PC-9 (cell line): ENCODE measurements at regions not wholly inside any gene's neighbourhood (a gene's known extent, or its start where the extent isn't known, plus 50 kb on each side); places are given as distances from the start of the nearest gene placed in this dataset.

ENCODE experiments used
- BruUV-seq: library from RNA; stranded (reverse); fragments of 400-500 nt; replicated peaks from 2 replicates; lab custom pipeline; 2021; lab: Mats Ljungman, UMichigan
- CTCF ChIA-PET: fragments of 300-600 bp; sonication (Branson Sonifier 250); formaldehyde crosslinking; loops from one replicate; lab custom pipeline; 2022; ENCODE audit warnings: antibody characterized with exemption; lab: Charles Lee
- POLR2A ChIA-PET: fragments of 300-600 bp; sonication (Branson Sonifier 250); formaldehyde crosslinking; loops from one replicate; lab custom pipeline; 2022; ENCODE audit warnings: antibody characterized with exemption; ENCODE audit not compliant: unreplicated experiment; lab: Charles Lee
- DNase-seq, 2 experiments: peaks; one replicate each; pipeline versions ENCODE4 v3.0.0 to v3.0.0-alpha.2; 2015 to 2022; ENCODE audit warnings: mixed read lengths in 1 of 2
- H2AFZ ChIP-seq: fragments of 200-600 bp; sonication (generic); 2 replicates; pipeline ENCODE4 v1.8.1; 2017; ENCODE audit warnings: antibody characterized with exemption
- H3F3A ChIP-seq: fragments of 200-600 bp; sonication (generic); 2 replicates; pipeline ENCODE4 v1.8.1; 2017; ENCODE audit warnings: antibody characterized with exemption, mild to moderate bottlenecking, low read depth; ENCODE audit not compliant: insufficient read depth
- H3K27ac ChIP-seq: fragments of 200-600 bp; sonication (generic); 2 replicates; pipeline ENCODE4 v1.6.1; 2016; ENCODE audit warnings: mixed run types
- H3K27me3 ChIP-seq: fragments of 200-600 bp; sonication (generic); 2 replicates; pipeline ENCODE4 v1.6.1; 2016; ENCODE audit warnings: low read depth, mixed run types; ENCODE audit not compliant: insufficient read depth
- H3K36me3 ChIP-seq: fragments of 200-600 bp; sonication (generic); 2 replicates; pipeline ENCODE4 v1.6.1; 2016; ENCODE audit warnings: low read depth, mixed run types
- H3K4me1 ChIP-seq: fragments of 200-600 bp; sonication (generic); replicated peaks from 2 replicates; pipeline ENCODE4 v1.6.1; 2016; ENCODE audit warnings: mixed run types; ENCODE audit not compliant: insufficient read depth
- H3K4me2 ChIP-seq: fragments of 200-600 bp; sonication (generic); 2 replicates; pipeline ENCODE4 v1.6.1; 2017; ENCODE audit warnings: mixed run types
- H3K4me3 ChIP-seq: fragments of 200-600 bp; sonication (generic); 2 replicates; pipeline ENCODE4 v1.6.1; 2016; ENCODE audit warnings: mixed run types
- H3K79me2 ChIP-seq: fragments of 200-600 bp; sonication (generic); 2 replicates; pipeline ENCODE4 v1.6.1; 2017; ENCODE audit warnings: low read depth, mixed run types
- H3K9me2 ChIP-seq: fragments of 200-600 bp; sonication (generic); 2 replicates; pipeline ENCODE4 v1.8.1; 2017; ENCODE audit warnings: mild to moderate bottlenecking; ENCODE audit not compliant: insufficient read depth
- H3K9me3 ChIP-seq: fragments of 200-600 bp; sonication (generic); 2 replicates; pipeline ENCODE4 v1.8.1; 2016; ENCODE audit warnings: low read depth; ENCODE audit not compliant: insufficient read depth
- H4K20me1 ChIP-seq: fragments of 200-600 bp; sonication (generic); 2 replicates; pipeline ENCODE4 v1.8.1; 2017; ENCODE audit not compliant: insufficient read depth
- EZH2 ChIP-seq: fragments of 200-600 bp; sonication (generic); IDR thresholded peaks from 2 replicates; pipeline ENCODE4 v1.8.0; 2017; ENCODE audit warnings: antibody characterized with exemption, low read depth
- intact Hi-C: fragments of 100-400 bp; cut with micrococcal nuclease; formaldehyde crosslinking; loops from one replicate; pipeline ENCODE4 v1.10.0; 2022; ENCODE audit not compliant: unreplicated experiment
- TF ChIP-seq, protein P1 (sequence below): fragments of 200-600 bp; sonication (generic); conservative IDR thresholded peaks from 2 replicates; pipeline ENCODE4 v1.6.1; 2017; ENCODE audit warnings: mixed run types, antibody characterized with exemption, mild to moderate bottlenecking, moderate library complexity

GRCh38 chrX:81390237-81390636 lies 188.3 kb downstream of the SH3BGRL start:
- Histone ChIP-seq H3F3A (no peaks in the 10 kb centered on the region), H3K36me3 (no peaks in the 10 kb centered on the region), H3K4me2 (no peak overlapping the region), H3K27ac (no peak overlapping the region), H3K4me3 (no peak overlapping the region), H3K9me2 (no peaks in the 10 kb centered on the region), H3K27me3 (no peaks in the 10 kb centered on the region), H4K20me1 (no peaks in the 10 kb centered on the region), H2AFZ (no peak overlapping the region), H3K4me1 (no peaks in the 10 kb centered on the region), H3K9me3 (no peaks in the 10 kb centered on the region), H3K79me2 (no peaks in the 10 kb centered on the region)
- ChIA-PET CTCF (no interaction called here), POLR2A (no interaction called here)
- no TSS peak for BruUV-seq
- TF ChIP-seq, protein P1, sequence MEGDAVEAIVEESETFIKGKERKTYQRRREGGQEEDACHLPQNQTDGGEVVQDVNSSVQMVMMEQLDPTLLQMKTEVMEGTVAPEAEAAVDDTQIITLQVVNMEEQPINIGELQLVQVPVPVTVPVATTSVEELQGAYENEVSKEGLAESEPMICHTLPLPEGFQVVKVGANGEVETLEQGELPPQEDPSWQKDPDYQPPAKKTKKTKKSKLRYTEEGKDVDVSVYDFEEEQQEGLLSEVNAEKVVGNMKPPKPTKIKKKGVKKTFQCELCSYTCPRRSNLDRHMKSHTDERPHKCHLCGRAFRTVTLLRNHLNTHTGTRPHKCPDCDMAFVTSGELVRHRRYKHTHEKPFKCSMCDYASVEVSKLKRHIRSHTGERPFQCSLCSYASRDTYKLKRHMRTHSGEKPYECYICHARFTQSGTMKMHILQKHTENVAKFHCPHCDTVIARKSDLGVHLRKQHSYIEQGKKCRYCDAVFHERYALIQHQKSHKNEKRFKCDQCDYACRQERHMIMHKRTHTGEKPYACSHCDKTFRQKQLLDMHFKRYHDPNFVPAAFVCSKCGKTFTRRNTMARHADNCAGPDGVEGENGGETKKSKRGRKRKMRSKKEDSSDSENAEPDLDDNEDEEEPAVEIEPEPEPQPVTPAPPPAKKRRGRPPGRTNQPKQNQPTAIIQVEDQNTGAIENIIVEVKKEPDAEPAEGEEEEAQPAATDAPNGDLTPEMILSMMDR, result no peak
- no peak for TF ChIP-seq EZH2
- DNase-seq, result no peak
- intact Hi-C loops, result no loop called here

DNA sequence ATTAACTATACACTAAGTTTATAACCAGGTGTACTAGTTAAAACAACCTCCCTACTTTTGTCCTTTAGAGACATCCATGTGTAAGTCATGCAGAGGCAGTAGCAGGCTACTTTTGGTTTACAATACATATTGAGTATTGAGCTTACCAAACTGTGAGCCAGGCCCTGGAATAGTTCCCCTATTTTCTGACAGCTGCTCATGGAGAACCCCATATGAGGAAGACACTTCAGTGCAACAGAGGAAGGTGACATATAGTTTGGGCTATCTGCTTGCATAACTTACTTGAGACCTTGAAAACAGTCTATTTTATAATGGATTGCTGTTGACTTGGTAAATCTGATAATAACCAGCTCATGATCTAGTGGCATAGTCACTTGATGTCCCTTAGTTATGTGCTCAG lies 190.5 kb downstream of the SH3BGRL start:
- intact Hi-C loops, result no loop called here
- POLR2A ChIA-PET, result no interaction called here
- H3K4me1 ChIP-seq, result no peaks in the 10 kb centered on the region

DNA sequence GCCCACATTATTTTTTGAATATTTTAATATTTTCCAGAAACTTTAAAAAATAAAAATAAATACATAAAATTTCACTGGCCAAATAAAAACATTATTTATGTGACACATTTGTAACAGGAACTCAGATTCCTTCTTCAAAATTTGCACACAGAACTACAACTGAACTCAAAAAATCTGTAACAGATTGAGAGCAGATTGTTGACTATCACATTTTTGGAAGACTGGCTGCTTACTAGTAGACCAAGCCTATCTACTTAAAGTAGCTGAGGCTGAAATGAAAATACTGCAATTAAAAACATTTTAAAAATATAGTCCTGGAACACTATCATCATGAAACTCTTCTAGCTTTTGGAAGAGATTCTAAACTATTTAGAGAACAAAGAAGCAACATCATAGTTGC lies 203.9 kb downstream of the SH3BGRL start:
- Histone ChIP-seq H3K79me2 (no peaks in the 10 kb centered on the region), H3K9me3 (no peaks in the 10 kb centered on the region), H3F3A (no peaks in the 10 kb centered on the region), H3K27me3 (no peaks in the 10 kb centered on the region), H3K4me2 (no peak overlapping the region), H2AFZ (no peak overlapping the region), H3K4me1 (no peaks in the 10 kb centered on the region), H3K36me3 (no peaks in the 10 kb centered on the region), H3K4me3 (no peak overlapping the region), H4K20me1 (no peaks in the 10 kb centered on the region), H3K27ac (no peak overlapping the region), H3K9me2 (no peaks in the 10 kb centered on the region)
- ChIA-PET POLR2A (no interaction called here), CTCF (no interaction called here)
- DNase-seq, result no peak
- intact Hi-C loops, result no loop called here
- TF ChIP-seq, protein P1, result no peak
- TF ChIP-seq EZH2, result no peak
- no TSS peak for BruUV-seq

More for the DNA sequence above, 190.5 kb downstream of the SH3BGRL start:
- H3K36me3 ChIP-seq, result no peaks in the 10 kb centered on the region
- TF ChIP-seq EZH2, result no peak
- TF ChIP-seq, protein P1, result no peak
- no peaks in the 10 kb centered on the region for H3K27me3 ChIP-seq
- H2AFZ ChIP-seq, result no peak overlapping the region
- CTCF ChIA-PET, result no interaction called here
- no peaks in the 10 kb centered on the region for H3K79me2 ChIP-seq
- no TSS peak for BruUV-seq
- H3K9me3 ChIP-seq, result no peaks in the 10 kb centered on the region
- H4K20me1 ChIP-seq, result no peaks in the 10 kb centered on the region
- H3K27ac ChIP-seq, result no peak overlapping the region
- H3K4me3 ChIP-seq, result no peak overlapping the region
- H3K9me2 ChIP-seq, result no peaks in the 10 kb centered on the region
- DNase-seq, result no peak
- no peak overlapping the region for H3K4me2 ChIP-seq
- H3F3A ChIP-seq, result no peaks in the 10 kb centered on the region
